T-helper 1 cell treated with Interleukin-12 subunit alpha and Interleukin-12 subunit beta and Interleukin-4 antibody, amounts not matched to agents 30 μg/mL and 1 μg/mL, for 36 hours (primary cell): ENCODE measurements at regions not wholly inside any gene's neighbourhood (a gene's known extent, or its start where the extent isn't known, plus 50 kb on each side); places are given as distances from the start of the nearest gene placed in this dataset.
"Not testable (repeated sequence)": the region's sequence is repeated elsewhere in the genome, so short reads cannot be mapped to it uniquely, and the experiment has no call there.

Experiments used
- H3K27ac Mint-ChIP-seq: one replicate; pipeline ENCODE4 v1.8.0; 2021; ENCODE audit warnings: mild to moderate bottlenecking, mixed read lengths
- H3K27me3 Mint-ChIP-seq: one replicate; pipeline ENCODE4 v1.8.0; 2021; ENCODE audit warnings: low read depth, mixed read lengths
- H3K36me3 Mint-ChIP-seq: one replicate; pipeline ENCODE4 v1.8.0; 2021; ENCODE audit warnings: low read depth, mixed read lengths
- H3K4me1 Mint-ChIP-seq: one replicate; pipeline ENCODE4 v1.8.0; 2021; ENCODE audit warnings: low read depth, mixed read lengths
- H3K4me3 Mint-ChIP-seq: one replicate; pipeline ENCODE4 v1.8.0; 2021; ENCODE audit warnings: mild to moderate bottlenecking, moderate library complexity, mixed read lengths
- H3K9me3 Mint-ChIP-seq: one replicate; pipeline ENCODE4 v1.8.0; 2021; ENCODE audit warnings: mixed read lengths

DNA sequence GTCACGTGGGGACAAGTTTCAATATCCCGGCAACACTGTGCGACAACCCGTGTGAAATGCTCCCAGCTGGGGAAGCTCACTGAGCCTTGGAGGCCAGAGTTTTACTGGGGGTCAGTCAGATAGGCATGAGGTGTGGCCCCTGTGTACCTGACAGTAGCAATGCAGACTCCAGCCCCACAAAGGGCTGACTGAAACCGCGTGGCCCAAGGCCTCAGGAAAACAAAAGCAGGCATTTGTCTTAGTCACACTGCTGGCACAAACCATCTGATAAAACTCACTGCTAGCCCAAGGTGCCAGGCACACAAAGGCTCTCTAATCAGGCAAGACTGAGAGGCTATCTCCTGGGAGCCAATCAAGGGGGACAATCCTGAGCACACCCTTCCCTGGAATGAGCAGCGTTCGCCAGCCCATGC, 786.6 kb upstream of the RAB6C start:
- Mint-ChIP-seq H3K27ac (no peak overlapping the region), H3K27me3 (no peaks in the 10 kb centered on the region), H3K36me3 (no peaks in the 10 kb centered on the region), H3K9me3 (no peaks in the 10 kb centered on the region), H3K4me3 (no peak overlapping the region), H3K4me1 (no peaks in the 10 kb centered on the region)

DNA sequence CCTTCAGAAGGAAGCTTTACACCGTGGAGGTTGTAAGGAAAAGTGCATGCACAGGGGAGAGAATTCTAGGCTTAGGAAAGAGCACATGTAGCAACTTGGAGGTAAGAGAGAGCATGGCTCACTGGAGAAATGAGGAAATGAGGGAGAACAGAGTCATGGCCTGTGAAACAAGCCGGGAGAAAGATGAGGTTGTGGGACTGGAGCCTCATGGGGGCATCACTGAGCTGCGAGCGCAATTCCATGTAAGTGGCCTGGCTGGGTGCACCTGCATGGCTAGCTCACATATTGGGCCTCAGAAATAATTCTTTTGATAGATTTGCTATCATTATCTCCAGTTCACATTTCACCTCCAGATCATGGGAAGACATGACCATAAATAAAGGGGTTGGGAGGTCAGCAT, 785.5 kb upstream of the RAB6C start:
- no peaks in the 10 kb centered on the region for H3K4me1 Mint-ChIP-seq
- H3K9me3 Mint-ChIP-seq, result no peaks in the 10 kb centered on the region
- H3K4me3 Mint-ChIP-seq, result no peak overlapping the region
- no peaks in the 10 kb centered on the region for H3K27me3 Mint-ChIP-seq
- H3K27ac Mint-ChIP-seq, result no peak overlapping the region
- no peaks in the 10 kb centered on the region for H3K36me3 Mint-ChIP-seq

DNA sequence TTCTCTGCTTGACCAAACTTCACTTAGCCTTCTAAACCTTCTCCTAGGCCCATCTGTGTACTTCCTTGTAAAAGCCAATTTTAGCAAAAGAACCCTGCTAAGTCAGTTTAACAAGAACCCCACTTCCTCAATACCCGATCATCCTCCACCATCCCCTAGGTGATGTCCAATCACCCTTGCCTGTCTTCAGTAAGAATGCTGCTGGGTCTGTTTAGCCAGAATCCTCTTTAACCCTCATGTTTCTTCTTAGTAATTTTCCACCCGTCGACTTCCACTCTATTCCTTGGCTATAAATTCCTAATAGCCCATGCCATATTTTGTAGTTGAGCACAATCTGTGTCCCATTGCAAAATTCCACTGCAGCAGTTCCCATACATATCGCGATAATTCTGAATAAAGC, 780.0 kb upstream of the RAB6C start:
- H3K27ac Mint-ChIP-seq, result no peak overlapping the region
- no peaks in the 10 kb centered on the region for H3K9me3 Mint-ChIP-seq
- H3K36me3 Mint-ChIP-seq, result no peaks in the 10 kb centered on the region
- no peaks in the 10 kb centered on the region for H3K4me1 Mint-ChIP-seq
- no peaks in the 10 kb centered on the region for H3K27me3 Mint-ChIP-seq
- no peak overlapping the region for H3K4me3 Mint-ChIP-seq

DNA sequence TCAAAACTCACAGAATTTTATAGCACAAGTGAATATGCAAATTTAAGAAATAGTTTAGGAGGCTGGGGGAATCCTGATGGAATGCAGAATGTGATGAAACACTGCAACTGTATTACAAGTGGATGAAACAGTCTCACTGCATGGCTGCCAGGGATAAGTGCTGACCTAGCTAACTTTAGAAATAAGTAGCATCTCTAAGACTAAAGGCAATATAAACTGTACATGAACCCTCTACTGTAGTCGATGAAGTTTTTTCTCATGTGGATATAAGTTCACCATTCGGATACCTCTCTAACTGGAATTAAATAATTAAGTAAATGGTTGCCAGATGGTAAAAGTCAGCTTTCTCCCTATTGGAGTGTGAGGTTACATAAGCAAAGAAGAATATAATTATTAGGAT, 777.8 kb upstream of the RAB6C start:
- no peaks in the 10 kb centered on the region for H3K9me3 Mint-ChIP-seq
- no peak overlapping the region for H3K4me3 Mint-ChIP-seq
- no peaks in the 10 kb centered on the region for H3K4me1 Mint-ChIP-seq
- no peaks in the 10 kb centered on the region for H3K36me3 Mint-ChIP-seq
- no peak overlapping the region for H3K27ac Mint-ChIP-seq
- no peaks in the 10 kb centered on the region for H3K27me3 Mint-ChIP-seq

DNA sequence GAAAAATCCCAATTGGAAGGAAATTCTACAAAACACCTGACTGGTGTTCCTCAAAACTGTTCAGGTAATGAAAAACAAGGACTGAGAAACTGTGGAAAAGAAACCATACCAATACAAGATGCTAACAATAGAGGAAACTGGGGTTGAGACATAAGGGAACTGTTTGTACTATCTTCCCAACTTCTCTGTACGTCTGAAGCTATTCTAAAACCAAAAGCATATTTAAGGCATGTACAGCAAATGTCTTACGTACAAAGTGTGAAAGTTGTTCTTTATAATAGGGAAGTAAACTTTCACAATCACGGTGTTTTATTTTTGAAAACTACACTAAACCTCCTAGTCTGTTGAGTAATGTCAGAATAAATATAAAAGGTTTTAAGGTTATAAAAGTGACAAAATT, 776.1 kb upstream of the RAB6C start:
- no peak overlapping the region for H3K27ac Mint-ChIP-seq
- no peaks in the 10 kb centered on the region for H3K27me3 Mint-ChIP-seq
- no peaks in the 10 kb centered on the region for H3K4me1 Mint-ChIP-seq
- no peaks in the 10 kb centered on the region for H3K9me3 Mint-ChIP-seq
- no peak overlapping the region for H3K4me3 Mint-ChIP-seq
- H3K36me3 Mint-ChIP-seq, result no peaks in the 10 kb centered on the region

DNA sequence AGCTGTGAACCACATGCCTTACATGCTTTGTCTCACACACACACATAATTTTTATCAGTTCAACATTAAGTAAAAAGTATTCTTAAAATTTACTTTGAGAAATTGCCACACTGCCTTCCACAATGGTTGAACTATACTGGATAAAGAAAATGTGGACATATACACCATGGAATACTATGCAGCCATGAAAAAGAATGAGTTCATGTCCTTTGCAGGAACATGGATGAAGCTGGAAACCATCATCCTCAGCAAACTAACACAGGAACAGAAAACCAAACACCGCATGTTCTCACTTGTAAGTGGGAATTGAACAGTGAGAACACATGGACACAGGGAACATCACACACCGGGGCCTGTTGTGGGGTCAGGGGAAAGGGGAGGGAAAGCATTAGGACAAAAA, 774.9 kb upstream of the RAB6C start:
- H3K4me3 Mint-ChIP-seq, H3K36me3 Mint-ChIP-seq, H3K27ac Mint-ChIP-seq, H3K9me3 Mint-ChIP-seq, H3K4me1 Mint-ChIP-seq, H3K27me3 Mint-ChIP-seq: not testable (repeated sequence)

DNA sequence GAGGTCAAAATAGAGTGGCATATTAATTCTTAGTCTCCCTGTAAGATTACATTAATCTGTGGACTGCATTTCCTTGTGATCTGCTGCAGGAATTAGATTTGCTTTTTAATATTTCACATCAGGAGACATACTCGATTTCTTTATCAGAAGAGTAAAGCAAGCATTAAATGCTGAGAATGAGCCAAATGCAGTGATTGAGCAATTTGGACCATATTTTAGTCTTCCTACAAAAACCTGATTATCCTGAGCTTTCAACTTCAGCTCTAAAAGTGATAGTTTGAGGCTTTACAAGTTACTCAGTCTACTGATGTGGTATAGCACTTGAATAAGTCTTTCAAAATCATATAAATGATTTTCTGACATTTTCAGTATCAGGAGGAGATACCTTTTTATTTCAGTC, 774.3 kb upstream of the RAB6C start:
- no peak overlapping the region for H3K4me3 Mint-ChIP-seq
- no peaks in the 10 kb centered on the region for H3K36me3 Mint-ChIP-seq
- H3K27ac Mint-ChIP-seq, result no peak overlapping the region
- H3K4me1 Mint-ChIP-seq, result no peaks in the 10 kb centered on the region
- H3K9me3 Mint-ChIP-seq, result no peaks in the 10 kb centered on the region
- no peaks in the 10 kb centered on the region for H3K27me3 Mint-ChIP-seq

DNA sequence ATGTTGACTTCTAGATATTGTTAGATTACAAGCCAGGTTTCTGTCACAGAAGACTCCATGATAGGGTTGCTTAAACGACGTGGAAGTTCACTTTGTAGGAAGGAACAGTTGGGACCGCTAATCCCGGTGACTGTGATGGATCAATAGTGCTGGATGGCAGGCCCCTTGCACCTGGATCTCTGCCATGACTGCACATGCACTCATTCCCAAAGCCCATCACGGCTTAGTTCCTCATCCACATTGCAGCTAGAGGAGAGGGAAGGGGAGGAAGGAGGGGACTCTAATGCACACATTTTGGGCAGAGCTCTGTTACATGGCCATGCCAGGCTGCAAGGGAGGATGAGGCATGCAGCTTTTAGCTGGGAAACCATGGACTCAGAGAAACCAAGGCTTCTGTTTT, 773.7 kb upstream of the RAB6C start:
- H3K27me3 Mint-ChIP-seq, result no peaks in the 10 kb centered on the region
- no peaks in the 10 kb centered on the region for H3K4me1 Mint-ChIP-seq
- no peaks in the 10 kb centered on the region for H3K36me3 Mint-ChIP-seq
- no peak overlapping the region for H3K27ac Mint-ChIP-seq
- no peaks in the 10 kb centered on the region for H3K9me3 Mint-ChIP-seq
- H3K4me3 Mint-ChIP-seq, result no peak overlapping the region

DNA sequence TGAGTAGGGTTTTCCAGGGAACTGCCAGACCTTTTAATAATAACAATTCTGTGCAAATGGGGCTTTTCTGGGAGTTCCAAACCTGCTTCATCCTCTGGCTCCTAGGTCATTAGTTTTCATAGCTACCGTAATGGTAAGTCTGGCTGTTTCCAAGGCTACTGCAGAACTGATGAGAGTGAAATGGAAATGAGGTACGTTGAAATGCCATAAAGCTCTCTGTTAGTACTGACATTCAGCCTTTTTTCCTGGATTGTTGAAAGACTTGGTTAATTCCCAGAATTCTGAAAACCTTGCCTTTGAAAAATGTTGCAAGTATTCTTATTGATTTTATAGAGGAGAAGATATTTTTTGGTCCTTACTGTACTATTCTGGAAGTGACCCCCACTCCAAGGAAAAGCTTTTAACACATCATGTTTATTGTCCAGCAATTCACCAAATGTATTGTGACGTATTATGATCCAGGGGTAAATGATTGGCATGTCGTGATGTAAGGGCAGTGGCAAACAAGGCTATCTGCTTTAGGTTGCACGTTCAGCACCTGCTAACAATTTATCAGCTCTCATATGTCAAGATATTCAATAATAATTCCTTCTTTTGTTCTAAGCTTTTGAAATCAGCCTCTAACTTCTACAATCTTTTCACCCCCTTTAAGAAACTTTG, 767.0 kb upstream of the RAB6C start:
- H3K4me3 Mint-ChIP-seq, result no peak overlapping the region
- no peaks in the 10 kb centered on the region for H3K36me3 Mint-ChIP-seq

DNA sequence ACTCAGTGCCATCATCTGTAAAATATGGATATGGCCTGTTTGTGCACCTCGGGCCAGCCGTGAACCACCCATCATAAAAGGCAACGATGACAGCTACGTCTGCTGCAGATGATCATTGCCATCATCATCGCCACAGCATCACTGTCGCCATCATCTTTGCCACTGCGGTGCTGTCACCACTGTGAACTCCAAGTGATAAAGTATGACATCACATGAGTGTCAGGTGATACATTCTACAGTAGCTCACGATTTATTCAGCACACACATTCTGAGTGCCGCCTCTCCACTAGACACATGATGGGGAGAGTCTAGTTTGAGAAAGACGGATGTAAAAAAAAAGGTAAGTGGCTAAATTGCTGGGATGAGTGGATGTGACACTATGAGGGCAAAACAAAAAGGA, 755.4 kb upstream of the RAB6C start:
- Mint-ChIP-seq H3K27me3 (no peaks in the 10 kb centered on the region), H3K27ac (no peak overlapping the region), H3K36me3 (no peaks in the 10 kb centered on the region), H3K9me3 (no peaks in the 10 kb centered on the region), H3K4me1 (no peaks in the 10 kb centered on the region), H3K4me3 (no peak overlapping the region)

More for the DNA sequence above, 767.0 kb upstream of the RAB6C start:
- Mint-ChIP-seq H3K27ac (no peak overlapping the region), H3K4me1 (no peaks in the 10 kb centered on the region), H3K27me3 (no peaks in the 10 kb centered on the region), H3K9me3 (no peaks in the 10 kb centered on the region)

DNA sequence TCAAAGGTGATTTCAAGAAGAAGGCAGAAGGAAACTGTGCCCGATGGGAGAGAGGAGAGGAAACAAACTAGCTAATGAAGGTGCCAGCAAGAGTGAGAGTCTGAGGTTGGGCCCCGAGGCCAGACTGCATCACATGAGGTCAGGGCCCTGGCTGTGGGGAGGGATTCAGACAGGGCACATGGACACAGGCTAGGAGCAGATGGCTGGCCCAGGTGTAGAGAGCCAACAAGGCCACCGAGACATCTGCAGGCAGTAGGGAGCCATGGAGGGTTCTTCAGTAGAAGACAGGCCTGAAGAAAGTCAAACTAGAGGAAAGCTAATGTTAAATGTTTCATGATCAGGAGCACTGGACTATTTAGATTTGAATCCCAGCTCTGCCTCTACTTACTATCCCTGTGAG, 755.0 kb upstream of the RAB6C start:
- Mint-ChIP-seq H3K4me3 (no peak overlapping the region), H3K36me3 (no peaks in the 10 kb centered on the region), H3K27ac (no peak overlapping the region), H3K9me3 (no peaks in the 10 kb centered on the region), H3K4me1 (no peaks in the 10 kb centered on the region), H3K27me3 (no peaks in the 10 kb centered on the region)

DNA sequence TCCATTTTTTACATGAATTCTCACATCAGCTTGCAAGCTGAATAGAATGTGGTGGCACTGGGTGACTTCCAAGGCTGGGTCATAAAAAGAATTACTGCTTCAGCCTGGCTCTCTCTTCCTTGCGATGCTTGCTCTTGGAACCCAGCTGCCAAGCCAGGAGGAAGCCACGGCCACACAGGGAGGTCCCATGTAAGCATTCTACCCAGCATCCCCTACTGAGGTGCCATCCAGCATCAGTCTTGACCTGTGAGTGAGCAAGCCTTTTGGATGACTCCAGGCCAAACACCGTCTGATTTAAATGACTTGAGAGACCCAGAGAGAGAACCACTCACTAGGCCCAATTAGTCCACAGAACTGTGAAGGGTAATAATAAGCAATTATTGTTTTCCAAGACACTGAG, 750.3 kb upstream of the RAB6C start:
- no peak overlapping the region for H3K4me3 Mint-ChIP-seq
- no peaks in the 10 kb centered on the region for H3K4me1 Mint-ChIP-seq
- no peaks in the 10 kb centered on the region for H3K36me3 Mint-ChIP-seq
- H3K27ac Mint-ChIP-seq, result no peak overlapping the region
- no peaks in the 10 kb centered on the region for H3K27me3 Mint-ChIP-seq
- no peaks in the 10 kb centered on the region for H3K9me3 Mint-ChIP-seq

DNA sequence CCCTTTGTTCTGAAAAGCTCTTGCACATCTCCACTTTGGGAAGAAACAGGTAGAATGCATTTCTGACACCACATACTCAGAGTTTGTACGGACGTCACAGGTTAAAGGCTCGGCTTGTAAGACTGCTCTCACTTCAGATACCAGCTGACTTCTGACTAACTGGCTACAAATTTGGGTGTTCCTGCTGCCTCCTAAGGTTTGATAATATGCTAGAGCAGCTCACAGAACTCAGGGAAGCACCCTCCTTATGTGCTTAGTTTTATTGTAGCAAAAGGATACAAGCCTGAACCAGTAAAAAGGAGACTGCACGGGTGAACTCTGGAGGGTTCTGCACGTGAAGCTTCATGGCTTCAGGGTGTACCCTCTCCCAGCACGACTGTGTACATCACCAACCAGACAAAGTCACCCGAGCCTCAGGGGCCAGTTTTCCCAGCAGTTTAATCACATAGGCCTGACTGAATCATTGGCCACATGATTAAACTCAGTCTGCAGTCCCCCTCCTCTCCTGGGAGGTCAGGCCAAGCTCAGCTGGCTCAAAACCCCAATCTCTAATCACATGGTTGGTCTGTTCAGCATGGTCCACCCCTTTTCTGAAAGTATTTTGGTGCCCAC, 749.5 kb upstream of the RAB6C start:
- H3K36me3 Mint-ChIP-seq, result no peaks in the 10 kb centered on the region
- no peak overlapping the region for H3K4me3 Mint-ChIP-seq
- no peaks in the 10 kb centered on the region for H3K4me1 Mint-ChIP-seq
- H3K27ac Mint-ChIP-seq, result no peak overlapping the region
- H3K9me3 Mint-ChIP-seq, result no peaks in the 10 kb centered on the region
- H3K27me3 Mint-ChIP-seq, result no peaks in the 10 kb centered on the region

DNA sequence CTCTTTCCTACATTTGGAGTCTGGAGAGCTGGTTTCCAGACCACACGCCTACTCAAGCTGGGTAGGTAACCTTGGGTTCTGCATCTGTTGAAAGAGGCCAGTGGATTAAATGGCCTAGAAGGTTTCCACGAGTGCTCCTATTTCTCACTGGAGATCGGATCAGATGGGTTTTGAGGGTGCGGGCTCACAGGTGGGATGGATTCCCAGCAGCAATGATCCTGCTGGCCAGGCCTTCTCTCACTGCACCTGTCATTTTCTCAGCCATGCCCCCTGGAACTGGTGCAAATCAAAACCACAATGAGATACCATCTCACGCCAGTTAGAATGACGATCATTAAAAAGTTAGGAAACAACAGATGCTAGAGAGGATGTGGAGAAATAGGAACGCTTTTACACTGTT, 747.5 kb upstream of the RAB6C start:
- H3K4me1 Mint-ChIP-seq, result no peaks in the 10 kb centered on the region
- H3K9me3 Mint-ChIP-seq, result no peaks in the 10 kb centered on the region
- no peaks in the 10 kb centered on the region for H3K27me3 Mint-ChIP-seq
- H3K4me3 Mint-ChIP-seq, result no peak overlapping the region
- H3K36me3 Mint-ChIP-seq, result no peaks in the 10 kb centered on the region
- H3K27ac Mint-ChIP-seq, result no peak overlapping the region

DNA sequence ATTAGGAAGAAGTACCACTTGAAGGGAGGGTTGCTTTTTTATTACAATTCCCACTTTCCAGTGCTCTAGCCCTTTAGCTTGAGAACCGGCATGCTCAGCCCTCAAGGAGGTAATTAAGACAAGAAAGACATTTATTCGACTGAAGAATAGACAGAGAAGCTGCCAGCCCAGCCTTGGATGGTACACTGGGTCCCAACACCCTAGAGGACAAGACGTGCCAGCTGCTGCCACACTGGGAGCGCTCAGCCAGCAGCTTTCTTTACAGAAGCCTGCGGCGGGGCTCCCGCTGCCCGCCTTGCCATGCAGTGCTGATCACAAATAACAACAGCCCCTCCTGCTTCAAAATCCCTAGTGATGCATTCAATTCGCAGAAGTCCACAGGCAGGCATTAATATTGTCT, 746.3 kb upstream of the RAB6C start:
- no peaks in the 10 kb centered on the region for H3K36me3 Mint-ChIP-seq
- no peaks in the 10 kb centered on the region for H3K27me3 Mint-ChIP-seq
- H3K9me3 Mint-ChIP-seq, result no peaks in the 10 kb centered on the region
- H3K27ac Mint-ChIP-seq, result no peak overlapping the region
- H3K4me3 Mint-ChIP-seq, result no peak overlapping the region
- H3K4me1 Mint-ChIP-seq, result no peaks in the 10 kb centered on the region
